ENCODE measurements at regions not wholly inside any gene's neighbourhood (a gene's known extent, or its start where the extent isn't known, plus 50 kb on each side); places are given as distances from the start of the nearest gene placed in this dataset.

- no peak overlapping the region for H3K27ac ChIP-seq
- no peaks in the 10 kb centered on the region for H3K36me3 ChIP-seq (ENCODE audit: insufficient read depth, low read length)
- H3K4me3 ChIP-seq: no peak overlapping the region
- no peak for DNase-seq (ENCODE audit: low read depth, low spot score)
- no peak overlapping the region for H3K9ac ChIP-seq (ENCODE audit: insufficient read length)
- H3K9me3 ChIP-seq (ENCODE audit: low read depth, low read length): no peaks in the 10 kb centered on the region
- TF ChIP-seq EZH2 (IDR thresholded peaks at IDR 0.05): no peak
- no peak for TF ChIP-seq FOXP2 (optimal IDR thresholded peaks at IDR 0.05; ENCODE audit: control extremely low read depth, extremely low read length, insufficient read depth)
- TF ChIP-seq POLR2AphosphoS5 (IDR thresholded peaks at IDR 0.05; ENCODE audit: borderline replicate concordance, low read depth, low read length): no peak
Observed at GRCh38 chr4:144259285-144259684, 118.8 kb upstream of the GYPA start.

- Histone ChIP-seq H3K9me3 (ENCODE audit: low read depth, low read length) (no peaks in the 10 kb centered on the region), H3K4me3 (no peak overlapping the region), H3K27ac (no peak overlapping the region), H3K9ac (ENCODE audit: insufficient read length) (no peak overlapping the region), H3K36me3 (ENCODE audit: insufficient read depth, low read length) (no peaks in the 10 kb centered on the region)
- no peak for TF ChIP-seq POLR2AphosphoS5 (IDR thresholded peaks at IDR 0.05; ENCODE audit: borderline replicate concordance, low read depth, low read length)
- no peak for TF ChIP-seq EZH2 (IDR thresholded peaks at IDR 0.05)
- no peak for TF ChIP-seq FOXP2 (optimal IDR thresholded peaks at IDR 0.05; ENCODE audit: control extremely low read depth, extremely low read length, insufficient read depth)
- no peak for DNase-seq (ENCODE audit: low read depth, low spot score)
Observed at GRCh38 chr4:144267084-144267483, 126.6 kb upstream of the GYPA start.

GRCh38 chr4:144280688-144281087 lies 140.2 kb upstream of the GYPA start:
- H3K9me3 ChIP-seq (ENCODE audit: low read depth, low read length): no peaks in the 10 kb centered on the region
- no peaks in the 10 kb centered on the region for H3K36me3 ChIP-seq (ENCODE audit: insufficient read depth, low read length)
- no peak overlapping the region for H3K27ac ChIP-seq
- DNase-seq (ENCODE audit: low read depth, low spot score): no peak
- H3K9ac ChIP-seq (ENCODE audit: insufficient read length): no peak overlapping the region
- no peak for TF ChIP-seq POLR2AphosphoS5 (IDR thresholded peaks at IDR 0.05; ENCODE audit: borderline replicate concordance, low read depth, low read length)
- no peak for TF ChIP-seq FOXP2 (optimal IDR thresholded peaks at IDR 0.05; ENCODE audit: control extremely low read depth, extremely low read length, insufficient read depth)
- TF ChIP-seq EZH2 (IDR thresholded peaks at IDR 0.05): no peak
- H3K4me3 ChIP-seq: no peak overlapping the region

GRCh38 chr4:144283526-144283925 lies 143.0 kb upstream of the GYPA start:
- Histone ChIP-seq H3K9me3 (ENCODE audit: low read depth, low read length) (no peaks in the 10 kb centered on the region), H3K27ac (no peak overlapping the region), H3K9ac (ENCODE audit: insufficient read length) (no peak overlapping the region), H3K36me3 (ENCODE audit: insufficient read depth, low read length) (no peaks in the 10 kb centered on the region), H3K4me3 (no peak overlapping the region)
- DNase-seq (ENCODE audit: low read depth, low spot score): no peak
- no peak for TF ChIP-seq POLR2AphosphoS5 (IDR thresholded peaks at IDR 0.05; ENCODE audit: borderline replicate concordance, low read depth, low read length)
- TF ChIP-seq EZH2 (IDR thresholded peaks at IDR 0.05): no peak
- no peak for TF ChIP-seq FOXP2 (optimal IDR thresholded peaks at IDR 0.05; ENCODE audit: control extremely low read depth, extremely low read length, insufficient read depth)

- Histone ChIP-seq H3K9ac (ENCODE audit: insufficient read length) (no peak overlapping the region), H3K36me3 (ENCODE audit: insufficient read depth, low read length) (no peaks in the 10 kb centered on the region), H3K27ac (no peak overlapping the region), H3K4me3 (no peak overlapping the region), H3K9me3 (ENCODE audit: low read depth, low read length) (no peaks in the 10 kb centered on the region)
- TF ChIP-seq FOXP2 (optimal IDR thresholded peaks at IDR 0.05; ENCODE audit: control extremely low read depth, extremely low read length, insufficient read depth) (no peak), POLR2AphosphoS5 (IDR thresholded peaks at IDR 0.05; ENCODE audit: borderline replicate concordance, low read depth, low read length) (no peak), EZH2 (IDR thresholded peaks at IDR 0.05) (no peak)
- DNase-seq (ENCODE audit: low read depth, low spot score): no peak
Observed at GRCh38 chr4:144284026-144284425, 143.5 kb upstream of the GYPA start.

GRCh38 chr4:144288011-144288903 lies 147.7 kb upstream of the GYPA start:
- Histone ChIP-seq H3K9ac (ENCODE audit: insufficient read length) (no peak overlapping the region), H3K9me3 (ENCODE audit: low read depth, low read length) (no peaks in the 10 kb centered on the region), H3K27ac (no peak overlapping the region), H3K4me3 (no peak overlapping the region), H3K36me3 (ENCODE audit: insufficient read depth, low read length) (no peaks in the 10 kb centered on the region)
- no peak for DNase-seq (ENCODE audit: low read depth, low spot score)
- TF ChIP-seq EZH2 (IDR thresholded peaks at IDR 0.05): no peak
- no peak for TF ChIP-seq POLR2AphosphoS5 (IDR thresholded peaks at IDR 0.05; ENCODE audit: borderline replicate concordance, low read depth, low read length)
- no peak for TF ChIP-seq FOXP2 (optimal IDR thresholded peaks at IDR 0.05; ENCODE audit: control extremely low read depth, extremely low read length, insufficient read depth)

GRCh38 chr4:144289667-144290428 lies 149.3 kb upstream of the GYPA start:
- no peak overlapping the region for H3K4me3 ChIP-seq
- TF ChIP-seq POLR2AphosphoS5 (IDR thresholded peaks at IDR 0.05; ENCODE audit: borderline replicate concordance, low read depth, low read length) (no peak), FOXP2 (optimal IDR thresholded peaks at IDR 0.05; ENCODE audit: control extremely low read depth, extremely low read length, insufficient read depth) (no peak), EZH2 (IDR thresholded peaks at IDR 0.05) (no peak)
- H3K27ac ChIP-seq: no peak overlapping the region
- no peaks in the 10 kb centered on the region for H3K36me3 ChIP-seq (ENCODE audit: insufficient read depth, low read length)
- no peak for DNase-seq (ENCODE audit: low read depth, low spot score)
- H3K9ac ChIP-seq (ENCODE audit: insufficient read length): no peak overlapping the region
- no peaks in the 10 kb centered on the region for H3K9me3 ChIP-seq (ENCODE audit: low read depth, low read length)

GRCh38 chr4:144291164-144291563 lies 150.6 kb upstream of the GYPA start:
- no peaks in the 10 kb centered on the region for H3K36me3 ChIP-seq (ENCODE audit: insufficient read depth, low read length)
- TF ChIP-seq FOXP2 (optimal IDR thresholded peaks at IDR 0.05; ENCODE audit: control extremely low read depth, extremely low read length, insufficient read depth) (no peak), EZH2 (IDR thresholded peaks at IDR 0.05) (no peak), POLR2AphosphoS5 (IDR thresholded peaks at IDR 0.05; ENCODE audit: borderline replicate concordance, low read depth, low read length) (no peak)
- no peak overlapping the region for H3K4me3 ChIP-seq
- no peak overlapping the region for H3K27ac ChIP-seq
- H3K9ac ChIP-seq (ENCODE audit: insufficient read length): no peak overlapping the region
- no peak for DNase-seq (ENCODE audit: low read depth, low spot score)
- no peaks in the 10 kb centered on the region for H3K9me3 ChIP-seq (ENCODE audit: low read depth, low read length)
